HL-60 (cell line): ENCODE measurements at regions not wholly inside any gene's neighbourhood (a gene's known extent, or its start where the extent isn't known, plus 50 kb on each side); places are given as distances from the start of the nearest gene placed in this dataset.

ENCODE experiments used
- CTCF ChIP-seq: IDR thresholded peaks from one replicate; pipeline ENCODE4 v1.5.1; 2011; ENCODE audit warnings: low read length, control low read depth, inconsistent platforms; ENCODE audit not compliant: insufficient read depth
- GABPA ChIP-seq: IDR thresholded peaks from 2 replicates; pipeline ENCODE4 v1.6.1; 2012; ENCODE audit warnings: low read depth
- POLR2AphosphoS5 ChIP-seq: IDR thresholded peaks from 2 replicates; pipeline ENCODE4 v1.6.1; 2012; ENCODE audit warnings: low read depth
- REST ChIP-seq: IDR thresholded peaks from 2 replicates; pipeline ENCODE4 v1.6.1; 2012; ENCODE audit warnings: low read depth; ENCODE audit not compliant: insufficient replicate concordance

DNA sequence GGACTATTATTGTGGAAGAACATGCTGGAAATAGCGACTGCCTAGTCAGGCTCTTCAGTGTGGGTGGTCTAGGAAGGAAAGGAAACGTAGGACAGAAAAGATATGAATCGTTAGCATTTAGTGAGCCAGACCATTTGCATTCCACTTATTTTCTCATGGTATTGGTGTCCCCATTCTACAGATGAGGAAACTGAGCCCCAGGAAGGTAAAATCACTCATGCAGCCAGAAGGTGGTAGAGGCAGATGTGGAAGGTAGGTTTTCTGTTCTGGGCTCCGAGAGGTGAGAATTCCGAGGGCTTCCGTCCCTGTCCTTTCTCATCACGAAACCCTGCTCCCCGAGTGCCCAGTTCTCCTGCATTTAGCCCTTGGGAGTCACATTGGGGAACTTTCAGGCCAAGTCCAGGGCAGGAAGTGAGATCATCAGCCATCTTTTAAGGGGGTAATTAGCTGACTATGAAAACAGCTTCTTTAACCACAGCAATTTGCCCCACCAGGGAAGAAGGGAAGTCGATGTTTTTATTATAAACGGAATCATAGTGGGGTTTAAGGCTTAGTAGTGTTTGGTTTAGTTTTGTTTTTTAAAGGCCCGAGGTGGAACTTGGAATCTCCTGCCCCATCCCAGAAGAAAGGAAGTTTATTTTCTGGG lies 110.7 kb upstream of the IRX3 start:
- TF ChIP-seq CTCF (no peak), GABPA (no peak), POLR2AphosphoS5 (no peak), REST (no peak)
